Myocyte (in vitro differentiated cells): ENCODE measurements at regions not wholly inside any gene's neighbourhood (a gene's known extent, or its start where the extent isn't known, plus 50 kb on each side); places are given as distances from the start of the nearest gene placed in this dataset.
"Not testable (repeated sequence)": the region's sequence is repeated elsewhere in the genome, so short reads cannot be mapped to it uniquely, and the experiment has no call there.

Source experiments
- DNase-seq: peaks from one replicate; pipeline ENCODE4 v3.0.0-alpha.2; 2012; ENCODE audit warnings: low read depth

DNA sequence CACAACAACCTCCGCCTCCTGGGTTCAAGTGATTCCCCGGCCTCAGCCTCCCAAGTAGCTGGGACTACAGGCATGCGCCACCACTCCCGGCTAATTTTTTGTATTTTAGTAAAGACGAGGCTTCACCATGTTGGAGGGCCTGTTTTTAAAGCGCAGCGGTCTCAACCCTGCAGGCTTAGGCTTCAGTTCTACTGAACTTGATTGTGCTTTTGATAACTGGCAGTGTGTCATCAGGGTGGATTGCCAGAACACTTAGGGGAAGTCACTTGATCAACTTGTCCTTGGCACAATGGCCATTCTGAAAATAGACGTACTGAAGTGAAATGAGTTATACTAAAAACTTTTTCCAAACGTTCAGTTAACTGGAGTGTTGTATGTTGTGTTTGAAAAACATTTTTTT, 472.2 kb downstream of the KLF5 start:
- DNase-seq, result no peak

GRCh38 chr13:73522937-73523336, 464.1 kb downstream of the KLF5 start:
- DNase-seq, result no peak

DNA sequence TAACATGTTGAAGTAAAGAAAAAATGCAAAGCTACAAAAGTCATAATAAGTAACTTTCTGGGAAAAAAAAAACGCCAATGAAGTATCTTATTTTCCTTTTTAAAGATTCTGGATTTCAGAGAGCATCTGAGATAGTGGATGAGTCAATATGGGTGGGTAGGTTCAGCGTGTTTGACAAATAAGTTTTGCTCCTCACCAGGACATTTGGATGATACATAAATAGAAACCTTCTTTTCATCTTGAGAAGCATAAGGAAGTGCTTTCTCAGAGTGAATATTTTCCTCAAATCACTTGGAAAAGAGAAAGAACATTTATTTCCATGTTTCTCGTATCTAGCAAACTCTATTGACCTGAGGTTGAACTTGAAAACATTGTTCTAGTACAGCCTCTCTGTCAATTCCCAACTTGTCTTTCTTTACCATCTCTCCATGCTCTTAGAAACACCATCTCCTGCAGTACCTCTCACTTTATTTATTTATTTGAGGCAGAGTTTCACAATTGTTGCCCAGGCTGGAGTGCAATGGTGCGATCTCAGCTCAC, 463.2 kb downstream of the KLF5 start:
- no peak for DNase-seq

- no peak for DNase-seq
These were observed 462.5 kb downstream of the KLF5 start for GRCh38 chr13:73521290-73521624.

- no peak for DNase-seq
These were observed 461.9 kb downstream of the KLF5 start for GRCh38 chr13:73520566-73521289.

GRCh38 chr13:73520135-73520534, 461.3 kb downstream of the KLF5 start:
- DNase-seq, result not testable (repeated sequence)

- no peak for DNase-seq
These were observed 460.8 kb downstream of the KLF5 start for GRCh38 chr13:73519396-73520116.

DNA sequence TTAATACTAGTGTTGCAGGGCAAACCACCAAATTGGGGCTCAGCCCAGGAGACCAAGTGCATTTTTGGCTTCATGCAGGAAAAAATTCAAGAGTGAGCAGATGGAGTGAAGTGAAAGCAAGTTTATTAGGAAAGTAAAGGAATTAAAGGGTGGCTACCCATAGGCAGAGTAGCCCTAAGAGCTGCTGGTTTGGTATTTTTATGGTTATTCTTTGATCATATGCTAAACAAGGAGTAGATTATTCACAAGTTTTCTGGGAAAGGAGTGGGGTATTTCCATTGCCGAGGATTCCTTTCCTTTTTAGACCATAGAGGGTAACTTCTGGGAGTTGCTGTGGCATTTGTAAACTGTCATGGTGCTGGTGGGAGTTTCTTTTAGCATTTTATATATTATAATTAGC, 459.0 kb downstream of the KLF5 start:
- DNase-seq, result no peak

DNA sequence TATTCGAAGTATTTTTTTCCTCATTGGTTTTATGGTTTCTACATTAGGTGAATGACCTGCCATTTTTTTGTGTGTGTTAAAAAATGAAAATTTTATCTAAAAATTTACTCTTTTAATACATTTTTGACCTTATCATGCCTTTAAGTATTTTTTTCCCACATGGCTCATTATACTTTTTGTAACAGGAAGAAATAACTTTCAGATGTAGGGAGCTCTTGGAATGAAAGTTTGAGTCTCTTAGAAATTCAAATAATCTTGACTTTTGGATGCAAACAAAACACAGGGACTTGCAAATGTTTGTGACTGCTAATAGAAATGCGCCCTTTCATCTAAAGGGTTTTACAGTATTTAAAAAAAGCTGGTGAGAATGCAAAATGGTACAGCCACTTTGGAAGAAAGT, 457.9 kb downstream of the KLF5 start:
- no peak for DNase-seq

GRCh38 chr13:73514208-73514607, 455.4 kb downstream of the KLF5 start:
- DNase-seq, result no peak

DNA sequence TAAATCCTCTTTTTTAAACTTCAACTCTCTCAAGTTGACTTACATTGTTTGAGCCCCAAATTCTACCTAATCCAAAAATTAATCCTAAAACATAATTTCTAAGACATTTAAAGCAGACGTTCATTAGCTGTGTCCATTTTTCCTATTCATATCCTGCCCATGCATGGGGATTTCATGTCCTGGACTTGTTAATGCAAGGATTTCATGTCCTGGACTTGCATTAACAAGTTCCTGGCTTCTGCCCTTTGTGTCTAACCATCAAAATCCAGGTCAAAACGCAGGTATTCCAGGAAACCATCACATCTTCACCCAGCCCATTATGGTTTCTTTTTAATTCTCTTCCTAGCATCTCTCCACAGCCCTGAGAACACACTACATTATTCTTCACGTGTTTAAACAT, 454.9 kb downstream of the KLF5 start:
- no peak for DNase-seq

GRCh38 chr13:73508841-73509240, 450.0 kb downstream of the KLF5 start:
- no peak for DNase-seq

GRCh38 chr13:73505376-73505890, 446.6 kb downstream of the KLF5 start:
- no peak for DNase-seq

DNA sequence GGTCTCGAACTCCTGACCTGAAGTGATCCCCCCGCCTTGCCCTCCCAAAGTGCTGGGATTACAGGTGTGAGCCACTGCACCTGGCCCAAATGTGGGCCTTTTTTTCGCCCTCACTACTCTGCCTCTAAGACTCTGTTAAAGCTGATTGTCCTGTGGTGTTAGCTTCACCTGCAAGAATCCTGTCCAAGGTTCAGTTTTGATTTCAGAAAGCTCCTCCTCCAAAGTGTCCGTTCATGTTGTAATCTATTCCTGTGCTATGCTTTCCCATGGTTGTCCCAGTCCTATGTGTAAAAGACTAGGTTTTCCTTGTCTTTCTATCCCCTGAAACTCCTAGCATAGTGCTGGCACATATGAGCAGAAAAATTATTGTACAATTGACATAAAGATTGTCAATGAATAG, 440.9 kb downstream of the KLF5 start:
- no peak for DNase-seq

GRCh38 chr13:73497430-73497829, 438.6 kb downstream of the KLF5 start:
- DNase-seq, result no peak

GRCh38 chr13:73496711-73497110, 437.9 kb downstream of the KLF5 start:
- DNase-seq, result no peak

DNA sequence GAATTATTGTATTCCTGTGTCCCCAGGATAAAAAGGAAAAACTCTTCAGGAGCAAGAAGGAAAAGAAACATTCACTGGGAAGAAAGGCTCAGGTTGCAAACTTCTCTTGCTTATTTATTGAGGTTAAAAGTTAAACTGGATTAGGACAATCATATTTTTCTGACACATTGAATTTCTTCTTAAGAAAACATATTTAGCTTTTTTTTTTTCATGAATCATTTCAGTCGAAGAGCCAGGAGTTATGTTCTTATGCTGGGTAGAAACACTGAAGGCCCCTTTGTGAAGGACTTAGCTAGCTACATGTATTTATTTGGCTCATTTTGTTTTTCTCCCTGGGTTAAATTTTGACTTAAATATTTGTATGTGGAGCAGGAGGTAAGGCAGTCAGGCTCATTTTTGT, 434.0 kb downstream of the KLF5 start:
- DNase-seq, result peak; percentile 5

GRCh38 chr13:73482556-73482955, 423.8 kb downstream of the KLF5 start:
- DNase-seq, result no peak

DNA sequence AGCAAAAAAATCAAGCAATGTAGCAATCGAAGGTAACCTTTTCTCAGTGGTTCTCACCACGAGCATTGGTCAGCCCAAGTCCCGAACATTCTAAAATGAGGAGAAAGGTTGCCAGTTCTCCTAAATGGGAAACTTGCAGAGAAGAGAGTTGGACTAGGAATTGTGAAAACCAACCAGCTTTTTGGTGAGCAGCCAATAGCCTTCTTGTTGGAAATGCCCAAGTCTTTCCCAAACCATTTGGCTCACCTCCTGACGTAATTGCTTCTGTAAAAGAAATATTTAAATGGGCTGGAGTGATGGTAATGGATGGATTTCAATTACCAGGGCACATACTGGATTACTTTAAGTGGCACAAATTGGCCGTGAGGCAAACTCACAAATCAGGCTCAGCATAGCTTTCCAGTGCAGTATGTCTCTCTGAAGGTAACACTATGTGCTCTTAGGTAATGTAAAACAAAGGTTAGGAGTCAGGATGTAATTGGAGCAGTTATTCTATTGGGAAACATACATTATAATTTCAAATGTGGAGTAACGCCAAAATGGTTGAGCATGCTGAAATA, 423.2 kb downstream of the KLF5 start:
- DNase-seq, result no peak

DNA sequence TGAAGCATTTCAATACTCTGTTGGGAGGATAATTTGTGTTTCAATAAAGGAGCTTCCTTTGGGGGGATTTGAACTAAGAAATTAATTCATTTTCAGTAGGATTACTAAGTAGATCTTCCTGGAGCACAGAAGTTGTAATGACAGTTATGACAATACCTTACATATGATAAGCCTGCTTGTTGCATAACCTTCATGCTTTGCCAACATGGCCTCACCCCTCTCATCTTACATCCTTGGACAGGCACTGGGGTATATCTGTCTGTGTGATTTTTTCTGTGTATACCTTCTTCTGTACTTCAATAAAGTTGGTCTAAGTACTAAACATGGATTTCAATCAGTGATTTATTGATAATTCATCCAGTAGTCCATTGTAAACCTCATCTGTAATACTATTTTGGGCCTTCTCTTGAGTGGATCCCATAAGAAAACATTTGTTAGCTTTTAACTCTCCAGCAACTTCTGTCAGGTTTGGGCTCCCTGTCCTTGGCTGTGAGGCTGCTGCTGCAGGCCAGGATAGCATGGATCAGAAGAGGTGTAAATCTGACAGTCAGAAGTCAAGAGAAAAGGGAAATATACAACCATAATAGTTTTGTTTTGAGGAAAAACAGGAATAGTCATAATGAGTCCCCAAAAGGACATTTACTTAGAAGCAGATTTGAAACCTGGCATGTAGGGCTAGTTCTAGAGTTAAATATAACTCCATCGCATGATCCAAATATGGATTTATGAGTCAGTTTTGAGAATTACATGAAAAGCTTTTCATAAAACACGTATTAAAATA, 422.2 kb downstream of the KLF5 start:
- DNase-seq, result no peak

DNA sequence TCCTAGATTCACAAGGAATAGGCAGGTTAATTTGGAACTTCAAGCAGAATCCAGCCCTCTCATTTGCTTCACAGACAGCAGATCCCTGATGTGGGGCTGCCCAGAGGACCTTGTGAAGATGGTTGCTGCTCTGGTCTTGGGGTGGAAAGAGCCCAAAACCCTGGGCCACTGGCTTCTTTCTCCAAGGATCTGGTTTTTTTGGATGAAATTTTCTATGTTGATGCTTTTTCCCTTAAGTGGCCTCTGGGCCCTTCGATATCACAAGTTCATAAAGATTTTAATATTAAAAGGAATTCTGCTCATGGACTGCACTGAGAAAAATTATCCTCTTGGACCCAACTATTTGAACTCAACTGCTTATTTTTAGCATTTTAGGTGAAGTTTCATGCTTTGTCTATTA, 421.1 kb downstream of the KLF5 start:
- DNase-seq, result no peak

DNA sequence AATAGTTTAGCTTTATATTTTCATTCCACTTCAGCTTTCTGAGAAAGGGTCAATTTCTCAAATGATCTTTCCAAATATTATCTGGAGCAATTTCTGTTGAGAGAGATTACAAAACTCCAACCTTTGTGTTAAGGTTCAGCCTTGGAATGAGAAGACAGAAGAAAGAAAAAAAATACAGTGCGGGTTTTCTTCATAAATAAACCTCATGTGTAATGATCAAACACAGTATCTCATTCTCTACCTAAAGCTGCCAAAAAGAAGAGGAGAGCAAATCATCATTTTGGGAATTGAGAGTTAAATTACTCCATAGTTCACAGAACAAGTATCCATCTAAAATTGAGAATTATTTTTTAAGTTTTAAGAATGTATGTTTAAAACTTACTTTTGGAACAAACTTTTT, 420.5 kb downstream of the KLF5 start:
- no peak for DNase-seq
